ENCODE measurements at regions not wholly inside any gene's neighbourhood (a gene's known extent, or its start where the extent isn't known, plus 50 kb on each side); places are given as distances from the start of the nearest gene placed in this dataset.
A peak's percentile ranks its signal among the peaks of the same experiment; 100 is the strongest.

DNA sequence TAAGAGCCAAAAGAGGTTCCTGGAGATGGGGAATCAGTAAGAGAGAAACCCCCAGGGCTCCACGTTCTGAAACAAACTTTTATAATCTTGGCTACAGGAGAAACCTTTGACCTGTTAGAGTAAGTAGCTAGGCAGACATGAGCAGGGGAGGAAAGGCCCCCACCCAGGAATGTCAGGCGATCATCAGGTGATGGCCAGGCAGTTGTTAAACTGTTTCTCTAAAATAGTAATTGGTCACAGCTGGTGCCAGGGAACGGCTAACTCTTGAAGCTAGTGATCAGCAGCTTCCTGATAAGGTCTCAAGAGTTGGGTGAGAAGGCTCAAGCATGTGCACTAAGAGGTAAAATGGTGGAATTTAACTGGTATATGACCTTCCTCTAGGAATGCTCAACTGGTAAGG lies 263.8 kb downstream of the HDGFL1 start:
- H3K27ac ChIP-seq (ENCODE audit: extremely low read length, insufficient read depth, low read length) = no peak overlapping the region
- DNase-seq (ENCODE audit: low spot score) (no peak), FAIRE-seq (no peak), ATAC-seq (no peak)
- ChIA-PET CTCF (ENCODE audit: low intra/inter-chr PET ratio, low total read pairs) (no interaction called here), POLR2A (no interaction called here)
- intact Hi-C loops (cut with micrococcal nuclease; ENCODE audit: unreplicated experiment) = no loop called here
- no TSS peak for BruUV-seq (replicated peaks)
- TF ChIP-seq JUN (CRISPR knock-in tag; IDR thresholded peaks at IDR 0.05) (no peak), ZZZ3 (CRISPR knock-in tag; IDR thresholded peaks at IDR 0.05; ENCODE audit: borderline replicate concordance) (no peak), ZNF121 (CRISPR knock-in tag; IDR thresholded peaks at IDR 0.05) (no peak)
- H2AFZ ChIP-seq (ENCODE audit: low read length) = no peak overlapping the region
- no peaks in the 10 kb centered on the region for H3K4me1 ChIP-seq (ENCODE audit: insufficient read depth, low read length)
- 16% methylated on average over 3 of the region's 3 CpGs for WGBS (ENCODE audit: low lambda C conversion rate)
- no peaks in the 10 kb centered on the region for H3K79me2 ChIP-seq (ENCODE audit: insufficient read depth, low read length)
- no peaks in the 10 kb centered on the region for H3K36me3 ChIP-seq (replicated peaks in 1 of 2; ENCODE audit: control insufficient read depth in 1 of 2, insufficient read depth in 2 of 2, low read length in 2 of 2)
- no peak overlapping the region for H3K9ac ChIP-seq (ENCODE audit: insufficient read depth, low read depth, low read length)
- no peaks in the 10 kb centered on the region for H3K27me3 ChIP-seq (ENCODE audit: control insufficient read depth in 1 of 2, insufficient read depth in 2 of 2, low read length in 2 of 2)
- peaks cover 51% of the 10 kb centered on the region for H3K9me3 ChIP-seq (ENCODE audit: low read length)
- H3K4me3 ChIP-seq (replicated peaks in 1 of 3; ENCODE audit: insufficient read depth in 1 of 3, low read depth in 2 of 3, low read length in 3 of 3) = no peak overlapping the region
- in situ Hi-C loops (cut with HindIII; ENCODE audit: extremely low pct_ligation_motif_present, low pct_unique_long_range_greater_than_20kb) = no loop called here
- H3K4me2 ChIP-seq (ENCODE audit: low read depth, low read length) = no peak overlapping the region
- no peaks in the 10 kb centered on the region for H4K20me1 ChIP-seq (ENCODE audit: insufficient read depth, low read length)

DNA sequence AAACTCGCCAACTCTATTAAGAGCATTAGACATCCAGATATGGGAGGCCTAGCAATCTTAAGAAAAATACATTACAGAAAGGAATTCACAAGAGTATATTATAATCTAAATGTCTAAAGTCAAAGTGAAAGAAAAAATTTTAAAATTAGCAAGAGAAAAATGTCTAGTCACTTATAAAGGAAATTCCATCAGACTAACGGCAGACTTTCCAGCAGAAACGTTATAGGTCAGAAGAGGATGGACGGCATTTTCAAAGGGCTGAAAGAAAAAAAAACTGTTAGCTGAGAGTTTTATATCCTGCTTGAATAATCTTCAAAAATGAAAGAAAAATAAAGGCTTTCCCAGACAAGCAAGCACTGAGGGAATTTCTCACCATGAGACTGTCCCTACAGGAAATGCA lies 269.0 kb downstream of the HDGFL1 start:
- Histone ChIP-seq H3K27me3 (ENCODE audit: control insufficient read depth in 1 of 2, insufficient read depth in 2 of 2, low read length in 2 of 2) (no peaks in the 10 kb centered on the region), H3K4me3 (replicated peaks in 1 of 3; ENCODE audit: insufficient read depth in 1 of 3, low read depth in 2 of 3, low read length in 3 of 3) (no peak overlapping the region), H3K79me2 (ENCODE audit: insufficient read depth, low read length) (no peaks in the 10 kb centered on the region), H3K9me3 (ENCODE audit: low read length) (peaks cover 77% of the 10 kb centered on the region), H3K27ac (ENCODE audit: extremely low read length, insufficient read depth, low read length) (no peak overlapping the region), H2AFZ (ENCODE audit: low read length) (no peak overlapping the region), H3K36me3 (replicated peaks in 1 of 2; ENCODE audit: control insufficient read depth in 1 of 2, insufficient read depth in 2 of 2, low read length in 2 of 2) (no peaks in the 10 kb centered on the region), H4K20me1 (ENCODE audit: insufficient read depth, low read length) (no peaks in the 10 kb centered on the region), H3K4me1 (ENCODE audit: insufficient read depth, low read length) (no peaks in the 10 kb centered on the region), H3K4me2 (ENCODE audit: low read depth, low read length) (no peak overlapping the region), H3K9ac (ENCODE audit: insufficient read depth, low read depth, low read length) (no peak overlapping the region)
- ChIA-PET CTCF (ENCODE audit: low intra/inter-chr PET ratio, low total read pairs) (no interaction called here), POLR2A (no interaction called here)
- in situ Hi-C loops (cut with HindIII; ENCODE audit: extremely low pct_ligation_motif_present, low pct_unique_long_range_greater_than_20kb) = no loop called here
- BruUV-seq (replicated peaks) = no TSS peak
- no peak for DNase-seq (ENCODE audit: low spot score)
- no peak for FAIRE-seq
- intact Hi-C loops (cut with micrococcal nuclease; ENCODE audit: unreplicated experiment) = no loop called here
- TF ChIP-seq ZNF317 (CRISPR knock-in tag; IDR thresholded peaks at IDR 0.05) (peak; percentile 85; the same call in 1 of the 2 replicates), RCOR2 (CRISPR knock-in tag; IDR thresholded peaks at IDR 0.05) (no peak)
- TF ChIP-seq, protein P1, sequence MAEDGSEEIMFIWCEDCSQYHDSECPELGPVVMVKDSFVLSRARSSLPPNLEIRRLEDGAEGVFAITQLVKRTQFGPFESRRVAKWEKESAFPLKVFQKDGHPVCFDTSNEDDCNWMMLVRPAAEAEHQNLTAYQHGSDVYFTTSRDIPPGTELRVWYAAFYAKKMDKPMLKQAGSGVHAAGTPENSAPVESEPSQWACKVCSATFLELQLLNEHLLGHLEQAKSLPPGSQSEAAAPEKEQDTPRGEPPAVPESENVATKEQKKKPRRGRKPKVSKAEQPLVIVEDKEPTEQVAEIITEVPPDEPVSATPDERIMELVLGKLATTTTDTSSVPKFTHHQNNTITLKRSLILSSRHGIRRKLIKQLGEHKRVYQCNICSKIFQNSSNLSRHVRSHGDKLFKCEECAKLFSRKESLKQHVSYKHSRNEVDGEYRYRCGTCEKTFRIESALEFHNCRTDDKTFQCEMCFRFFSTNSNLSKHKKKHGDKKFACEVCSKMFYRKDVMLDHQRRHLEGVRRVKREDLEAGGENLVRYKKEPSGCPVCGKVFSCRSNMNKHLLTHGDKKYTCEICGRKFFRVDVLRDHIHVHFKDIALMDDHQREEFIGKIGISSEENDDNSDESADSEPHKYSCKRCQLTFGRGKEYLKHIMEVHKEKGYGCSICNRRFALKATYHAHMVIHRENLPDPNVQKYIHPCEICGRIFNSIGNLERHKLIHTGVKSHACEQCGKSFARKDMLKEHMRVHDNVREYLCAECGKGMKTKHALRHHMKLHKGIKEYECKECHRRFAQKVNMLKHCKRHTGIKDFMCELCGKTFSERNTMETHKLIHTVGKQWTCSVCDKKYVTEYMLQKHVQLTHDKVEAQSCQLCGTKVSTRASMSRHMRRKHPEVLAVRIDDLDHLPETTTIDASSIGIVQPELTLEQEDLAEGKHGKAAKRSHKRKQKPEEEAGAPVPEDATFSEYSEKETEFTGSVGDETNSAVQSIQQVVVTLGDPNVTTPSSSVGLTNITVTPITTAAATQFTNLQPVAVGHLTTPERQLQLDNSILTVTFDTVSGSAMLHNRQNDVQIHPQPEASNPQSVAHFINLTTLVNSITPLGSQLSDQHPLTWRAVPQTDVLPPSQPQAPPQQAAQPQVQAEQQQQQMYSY (CRISPR knock-in tag; IDR thresholded peaks at IDR 0.05) = no peak
- TF ChIP-seq, protein P2, sequence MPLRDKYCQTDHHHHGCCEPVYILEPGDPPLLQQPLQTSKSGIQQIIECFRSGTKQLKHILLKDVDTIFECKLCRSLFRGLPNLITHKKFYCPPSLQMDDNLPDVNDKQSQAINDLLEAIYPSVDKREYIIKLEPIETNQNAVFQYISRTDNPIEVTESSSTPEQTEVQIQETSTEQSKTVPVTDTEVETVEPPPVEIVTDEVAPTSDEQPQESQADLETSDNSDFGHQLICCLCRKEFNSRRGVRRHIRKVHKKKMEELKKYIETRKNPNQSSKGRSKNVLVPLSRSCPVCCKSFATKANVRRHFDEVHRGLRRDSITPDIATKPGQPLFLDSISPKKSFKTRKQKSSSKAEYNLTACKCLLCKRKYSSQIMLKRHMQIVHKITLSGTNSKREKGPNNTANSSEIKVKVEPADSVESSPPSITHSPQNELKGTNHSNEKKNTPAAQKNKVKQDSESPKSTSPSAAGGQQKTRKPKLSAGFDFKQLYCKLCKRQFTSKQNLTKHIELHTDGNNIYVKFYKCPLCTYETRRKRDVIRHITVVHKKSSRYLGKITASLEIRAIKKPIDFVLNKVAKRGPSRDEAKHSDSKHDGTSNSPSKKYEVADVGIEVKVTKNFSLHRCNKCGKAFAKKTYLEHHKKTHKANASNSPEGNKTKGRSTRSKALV (CRISPR knock-in tag; IDR thresholded peaks at IDR 0.05) = no peak
- ATAC-seq = no peak
- WGBS (ENCODE audit: low lambda C conversion rate) = 16% methylated on average over 4 of the region's 4 CpGs

Data from HepG2 (cell line).